Anterior cingulate cortex (tissue), 58 donors: ENCODE measurements at regions not wholly inside any gene's neighbourhood (a gene's known extent, or its start where the extent isn't known, plus 50 kb on each side); places are given as distances from the start of the nearest gene placed in this dataset.

Experiments used
- DNase-seq, 58 donors: peaks; one replicate each; lab custom pipeline; 2025; lab: John Stamatoyannopoulos, UW

DNA sequence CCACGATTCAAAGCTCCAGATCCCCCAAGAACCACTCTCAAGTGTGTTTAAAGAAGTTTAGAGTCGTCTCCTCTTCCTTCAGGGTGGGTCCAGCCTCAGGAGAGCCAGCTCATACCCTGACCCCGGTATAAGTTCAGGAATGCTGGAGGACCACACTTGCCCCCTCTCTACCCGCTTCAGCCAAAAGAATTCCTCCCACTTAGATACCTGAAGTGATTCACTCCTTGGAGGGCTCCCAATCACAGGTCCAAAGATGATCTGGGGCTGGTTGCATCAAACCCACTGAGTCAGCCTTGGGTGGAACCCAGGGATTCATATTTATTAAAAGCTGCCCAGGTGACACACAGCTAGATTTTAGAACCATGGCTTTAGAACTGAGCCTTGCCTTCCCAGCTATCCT is 133.5 kb upstream of the PARP11 start:
- no peak for DNase-seq

DNA sequence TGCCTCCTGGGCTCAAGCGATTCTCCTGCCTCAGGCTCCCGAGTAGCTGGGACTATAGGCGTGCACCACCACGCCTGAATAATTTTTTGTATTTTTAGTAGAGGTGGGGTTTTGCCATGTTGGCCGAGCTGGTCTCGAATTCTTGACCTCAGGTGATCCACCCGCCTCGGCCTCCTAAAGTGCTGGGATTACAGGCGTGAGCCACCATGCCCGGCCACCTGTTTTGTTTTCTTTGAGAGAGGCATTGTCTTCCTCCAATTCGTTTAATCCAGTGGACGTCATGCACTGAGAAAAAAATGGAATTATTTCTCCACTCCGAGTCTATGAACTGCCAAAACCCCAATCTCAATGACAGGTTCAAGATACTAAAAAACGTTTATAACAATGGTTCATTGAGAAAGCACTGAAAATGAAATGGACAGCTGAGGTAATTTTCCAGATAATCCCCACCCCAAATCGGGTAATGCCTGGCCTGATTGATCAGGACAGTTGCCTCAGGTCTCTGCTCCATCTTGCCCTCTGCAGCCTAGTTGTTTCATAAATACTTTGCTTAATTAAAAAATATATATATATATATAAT is 132.7 kb upstream of the PARP11 start:
- DNase-seq = no peak

DNA sequence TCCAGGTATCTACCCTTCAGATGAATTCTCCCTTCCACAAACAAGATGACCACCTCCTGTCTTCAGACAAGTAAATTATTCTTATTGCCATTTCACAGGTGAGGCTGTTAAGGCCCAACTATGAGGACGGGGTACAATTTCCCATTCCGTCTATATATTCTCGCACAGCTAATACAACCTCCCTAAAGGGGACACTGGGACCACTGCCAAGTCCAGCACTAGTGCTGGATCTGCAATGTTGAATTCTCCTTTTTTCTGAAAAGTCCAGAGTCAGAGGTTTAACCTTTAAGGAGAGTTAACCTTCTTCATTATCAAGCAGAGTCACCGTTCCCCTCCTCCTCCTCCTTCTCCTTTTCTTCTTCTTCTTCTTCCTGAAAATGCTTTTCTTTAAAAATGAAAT is 130.4 kb upstream of the PARP11 start:
- DNase-seq = no peak

GRCh38 chr12:4002601-4003000 is 129.4 kb upstream of the PARP11 start:
- no peak for DNase-seq

GRCh38 chr12:4001841-4002240 is 128.6 kb upstream of the PARP11 start:
- no peak for DNase-seq

DNA sequence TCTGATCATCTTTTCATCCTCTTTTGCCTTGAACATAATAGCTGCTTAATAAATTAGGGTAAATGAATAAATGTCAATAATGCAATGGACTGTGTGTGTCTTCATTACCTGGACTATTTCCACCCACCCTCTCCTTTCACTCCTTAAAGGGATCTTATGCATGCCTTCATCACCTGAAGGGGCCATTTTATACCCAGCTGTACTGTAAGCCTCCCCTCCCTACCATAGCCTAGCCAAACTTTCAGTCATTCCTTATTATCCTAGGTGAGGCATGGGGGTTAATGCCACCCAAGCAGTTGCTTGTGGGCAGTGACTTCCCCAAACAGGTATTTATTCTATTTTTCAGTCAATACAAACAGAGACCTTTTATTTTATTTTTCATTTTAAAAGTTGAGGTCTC is 127.8 kb upstream of the PARP11 start:
- DNase-seq = no peak

- no peak for DNase-seq
Observed at GRCh38 chr12:3999904-4000303, 126.7 kb upstream of the PARP11 start.

DNA sequence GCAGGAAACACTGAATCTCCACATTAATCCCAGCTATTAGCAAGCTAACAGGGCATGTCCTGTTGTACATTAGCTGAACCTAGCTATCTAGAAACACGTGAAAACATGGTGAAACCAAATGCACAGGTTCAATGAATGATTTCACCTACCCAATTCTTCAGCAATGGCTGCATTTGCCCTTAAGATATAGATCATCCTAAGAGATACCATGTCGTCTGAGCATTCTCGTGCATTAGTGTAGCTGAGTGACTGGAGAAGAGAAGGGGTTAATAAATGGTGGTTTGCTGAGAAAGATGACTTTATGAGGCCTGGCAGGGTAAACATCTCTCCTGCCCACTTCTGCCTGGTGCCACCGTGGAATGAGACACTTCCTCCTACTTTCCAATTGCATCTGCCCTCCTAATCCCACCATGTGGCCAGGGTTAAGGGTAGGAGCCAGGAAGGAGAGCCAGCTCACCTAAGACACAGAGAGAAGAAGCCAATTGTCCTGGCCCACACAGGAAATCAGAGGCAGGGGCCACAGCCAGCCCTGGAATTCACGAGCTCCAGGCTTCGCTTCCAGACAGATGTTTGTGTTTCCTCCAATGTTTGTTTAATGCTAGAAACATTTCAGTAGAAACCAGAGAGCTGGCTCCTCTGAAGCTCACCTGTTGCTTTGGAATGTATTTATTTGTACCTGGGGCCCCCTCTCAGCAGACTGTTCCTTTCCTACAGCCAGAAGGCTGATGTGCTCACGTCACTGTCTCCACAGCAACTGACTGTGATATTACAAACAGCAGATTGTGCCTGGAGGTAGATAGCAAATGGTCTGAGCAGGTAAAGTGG is 126.0 kb upstream of the PARP11 start:
- DNase-seq = no peak

GRCh38 chr12:3998397-3998796 is 125.2 kb upstream of the PARP11 start:
- DNase-seq = no peak

- DNase-seq = no peak
Observed at GRCh38 chr12:3996322-3996721, 123.1 kb upstream of the PARP11 start.

DNA sequence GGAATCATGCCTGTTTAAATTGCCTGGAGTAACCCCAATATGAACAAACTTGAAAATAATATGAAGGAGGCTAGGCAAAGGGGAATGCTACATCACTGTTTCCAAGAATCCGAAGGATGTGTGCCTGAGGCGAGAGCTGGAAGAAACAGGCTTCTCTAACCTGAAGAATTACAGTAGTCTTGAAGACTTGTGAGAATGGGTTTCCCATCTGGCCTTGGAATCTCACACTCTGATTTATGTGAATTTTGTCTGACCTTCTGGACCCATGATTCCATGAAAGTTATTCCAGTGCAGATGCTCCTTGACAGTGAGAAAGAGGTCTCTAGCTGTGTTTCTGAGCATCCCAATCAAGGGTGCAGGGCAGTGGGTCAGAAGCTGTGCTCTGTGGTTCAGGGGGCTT is 122.1 kb upstream of the PARP11 start:
- DNase-seq = no peak

DNA sequence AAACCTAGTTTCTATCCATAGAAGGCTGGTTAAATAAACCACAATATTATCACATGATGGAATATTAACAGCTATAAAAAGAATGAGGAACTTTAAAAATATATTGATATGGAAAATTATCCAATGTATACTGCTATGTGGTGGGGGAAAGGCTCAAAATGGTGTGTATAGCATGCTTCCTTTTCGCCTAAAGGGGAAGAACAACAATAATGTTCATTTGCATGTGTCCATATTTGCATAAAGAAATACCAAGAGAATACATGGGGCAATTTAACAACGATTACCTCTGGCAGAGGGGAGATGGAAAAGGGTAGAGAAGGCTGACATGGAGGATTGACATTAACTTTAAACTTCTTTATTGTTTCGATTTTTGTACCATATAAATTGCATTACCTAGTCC is 121.3 kb upstream of the PARP11 start:
- no peak for DNase-seq

DNA sequence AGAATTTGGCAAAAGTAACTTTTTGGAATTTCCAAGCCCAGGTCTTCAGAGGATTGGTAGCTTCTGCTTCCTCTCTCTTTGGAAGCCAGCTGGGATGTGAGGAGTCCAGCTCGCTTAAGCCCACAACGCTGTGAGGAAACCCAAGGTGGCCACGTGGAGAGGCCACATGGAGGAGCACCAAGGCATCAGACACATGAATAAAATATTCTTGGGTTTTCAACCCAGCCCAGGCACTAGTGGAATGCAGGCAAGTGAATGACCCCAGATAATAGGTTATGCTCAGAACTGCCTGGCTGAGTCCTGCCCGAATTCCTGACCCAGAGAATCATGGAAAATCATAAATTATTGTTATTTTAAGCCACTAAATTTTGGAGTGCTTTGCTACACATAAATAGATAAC is 119.7 kb upstream of the PARP11 start:
- no peak for DNase-seq

GRCh38 chr12:3991798-3992580 is 118.8 kb upstream of the PARP11 start:
- DNase-seq = no peak

DNA sequence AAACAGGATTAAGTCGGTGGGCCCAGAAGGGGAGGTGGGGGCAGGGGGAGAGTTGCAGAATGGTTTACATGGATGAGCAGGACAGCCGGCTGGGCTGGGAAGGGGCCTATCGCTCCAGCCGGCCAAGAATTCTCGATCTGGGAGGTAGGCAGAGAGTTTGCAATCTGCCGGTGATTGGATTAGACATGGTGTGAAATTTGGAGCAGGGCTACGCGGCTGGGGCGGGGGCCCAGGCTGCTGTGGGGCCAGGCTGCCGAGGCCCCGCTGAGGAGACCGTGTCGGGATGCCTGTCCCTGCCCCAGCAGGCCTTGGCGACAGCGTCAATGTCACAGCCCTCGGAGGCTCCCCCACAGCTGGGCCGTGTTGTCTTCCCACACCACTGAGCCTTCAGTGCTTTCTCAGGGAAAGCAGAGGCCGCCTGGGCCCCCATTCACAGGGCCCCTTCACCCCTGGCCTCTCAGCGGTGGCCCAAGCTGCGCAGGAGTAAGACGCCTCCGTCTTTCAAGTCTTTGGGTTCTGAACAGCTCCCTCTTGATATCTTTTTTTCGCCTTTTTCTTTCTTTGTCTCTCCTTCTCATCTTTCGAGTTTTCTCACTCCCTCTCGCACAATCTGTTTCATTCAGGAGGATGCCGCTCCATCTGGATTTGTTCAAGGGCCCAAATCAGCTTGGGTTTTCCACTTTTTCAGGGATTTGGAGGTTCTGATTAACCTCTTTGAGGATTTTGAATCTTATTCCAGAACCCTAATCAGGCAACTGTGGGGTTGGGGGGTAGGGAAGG is 117.5 kb upstream of the PARP11 start:
- peak in 4 of 58 donors; percentile 2 to 18 (median 9) for DNase-seq

GRCh38 chr12:3989218-3989550 is 116.0 kb upstream of the PARP11 start:
- no peak for DNase-seq

GRCh38 chr12:3988519-3989217 is 115.5 kb upstream of the PARP11 start:
- no peak for DNase-seq

DNA sequence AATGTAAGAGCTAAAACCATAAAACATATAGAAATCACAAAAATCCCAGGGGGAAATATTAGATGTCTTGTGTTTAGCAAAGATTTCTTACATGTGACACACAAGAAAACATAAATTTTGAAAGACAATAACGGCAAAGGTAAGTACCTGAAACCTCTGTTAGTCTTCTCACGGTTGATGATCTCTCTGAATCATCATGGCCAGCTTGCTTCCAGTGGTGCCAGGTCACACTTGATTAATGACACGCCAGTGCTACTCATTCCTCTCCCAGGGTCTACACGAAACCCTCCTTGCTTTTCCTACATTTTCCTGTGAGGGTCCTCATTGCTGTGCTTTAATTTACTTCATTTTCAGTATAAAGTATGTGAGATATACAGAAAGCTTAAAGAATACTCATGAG is 114.4 kb upstream of the PARP11 start:
- DNase-seq = no peak

DNA sequence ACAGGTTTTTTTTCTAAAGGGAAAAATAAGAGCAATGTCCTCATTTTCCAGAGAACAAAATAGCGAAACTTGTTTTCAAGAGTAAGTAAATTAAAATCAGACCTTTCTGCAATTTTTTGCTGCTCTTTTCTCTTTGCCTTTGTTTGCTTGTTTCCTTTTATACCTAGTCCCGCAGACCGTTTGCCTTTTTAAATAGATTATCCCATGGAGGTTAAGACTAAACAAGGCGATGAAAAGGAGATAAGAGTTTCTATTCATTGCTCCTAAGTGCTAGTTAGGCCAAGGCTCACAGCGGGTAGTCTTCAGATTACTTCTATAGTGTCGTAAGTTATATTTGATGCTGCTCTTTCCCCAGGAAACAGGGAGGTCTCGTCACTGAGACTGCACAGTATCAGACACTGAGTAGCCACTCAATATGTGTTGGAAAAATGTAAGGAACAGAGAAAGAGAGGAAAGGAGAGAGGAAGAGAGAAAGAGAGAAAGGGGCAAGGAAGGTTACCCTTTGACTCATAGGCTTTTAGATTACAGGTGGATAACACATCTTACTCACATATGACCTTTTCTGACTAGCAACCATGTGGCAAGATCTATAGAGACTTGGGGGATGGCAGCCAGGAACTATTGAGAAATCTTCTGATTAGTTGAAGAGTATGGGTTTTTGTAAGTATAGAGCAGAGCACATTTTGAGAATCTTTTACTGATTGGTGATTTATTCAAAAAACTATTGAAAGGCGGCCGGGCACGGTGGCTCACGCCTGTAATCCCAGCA is 107.5 kb upstream of the PARP11 start:
- no peak for DNase-seq

DNA sequence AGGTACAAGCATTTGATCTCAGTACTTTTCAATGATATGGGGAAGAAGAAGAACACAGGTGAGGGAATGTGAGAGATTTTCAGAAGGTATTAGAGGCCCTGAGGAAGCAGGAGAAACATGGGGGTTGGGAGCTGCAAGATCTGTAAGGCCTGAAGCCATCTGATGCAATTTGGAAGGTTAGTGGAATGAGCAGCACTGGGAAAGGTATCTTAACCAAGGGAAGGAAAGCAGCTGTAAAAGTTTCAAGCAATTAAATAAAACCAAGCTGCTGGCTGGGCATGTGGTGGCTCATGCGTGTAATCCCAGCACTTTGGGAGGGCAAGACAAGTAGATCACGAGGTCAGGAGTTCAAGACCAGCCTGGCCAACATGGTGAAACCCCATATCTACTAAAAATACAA is 104.4 kb upstream of the PARP11 start:
- DNase-seq = no peak
